ENCODE measurements at regions not wholly inside any gene's neighbourhood (a gene's known extent, or its start where the extent isn't known, plus 50 kb on each side); places are given as distances from the start of the nearest gene placed in this dataset.

DNA sequence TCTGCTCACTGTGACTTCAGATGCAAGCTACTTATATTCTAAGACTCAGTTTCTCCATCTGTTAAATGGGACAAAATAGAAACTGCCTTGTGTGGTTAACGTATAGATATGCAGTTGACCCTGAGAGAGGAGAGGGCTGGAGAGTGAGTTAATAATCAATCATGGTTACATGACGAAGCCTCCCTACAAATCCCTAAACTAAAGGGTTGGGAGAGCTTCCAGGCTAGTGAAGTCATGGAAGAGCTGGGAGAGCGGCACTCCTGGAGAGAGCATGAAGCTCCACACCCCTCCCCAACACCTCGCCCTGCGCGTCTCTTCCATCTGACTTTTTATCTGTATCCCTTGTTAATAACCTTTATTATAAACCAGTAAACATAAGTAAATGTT lies 138.5 kb upstream of the FAM9B start:
- Histone ChIP-seq H3K4me3 (no peak overlapping the region), H3K27me3 (no peaks in the 10 kb centered on the region), H3K4me1 (ENCODE audit: low read depth) (no peaks in the 10 kb centered on the region), H3K27ac (no peak overlapping the region), H3K36me3 (no peaks in the 10 kb centered on the region), H3K9me3 (ENCODE audit: low read depth) (no peaks in the 10 kb centered on the region)
- TF ChIP-seq, protein P1, sequence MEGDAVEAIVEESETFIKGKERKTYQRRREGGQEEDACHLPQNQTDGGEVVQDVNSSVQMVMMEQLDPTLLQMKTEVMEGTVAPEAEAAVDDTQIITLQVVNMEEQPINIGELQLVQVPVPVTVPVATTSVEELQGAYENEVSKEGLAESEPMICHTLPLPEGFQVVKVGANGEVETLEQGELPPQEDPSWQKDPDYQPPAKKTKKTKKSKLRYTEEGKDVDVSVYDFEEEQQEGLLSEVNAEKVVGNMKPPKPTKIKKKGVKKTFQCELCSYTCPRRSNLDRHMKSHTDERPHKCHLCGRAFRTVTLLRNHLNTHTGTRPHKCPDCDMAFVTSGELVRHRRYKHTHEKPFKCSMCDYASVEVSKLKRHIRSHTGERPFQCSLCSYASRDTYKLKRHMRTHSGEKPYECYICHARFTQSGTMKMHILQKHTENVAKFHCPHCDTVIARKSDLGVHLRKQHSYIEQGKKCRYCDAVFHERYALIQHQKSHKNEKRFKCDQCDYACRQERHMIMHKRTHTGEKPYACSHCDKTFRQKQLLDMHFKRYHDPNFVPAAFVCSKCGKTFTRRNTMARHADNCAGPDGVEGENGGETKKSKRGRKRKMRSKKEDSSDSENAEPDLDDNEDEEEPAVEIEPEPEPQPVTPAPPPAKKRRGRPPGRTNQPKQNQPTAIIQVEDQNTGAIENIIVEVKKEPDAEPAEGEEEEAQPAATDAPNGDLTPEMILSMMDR (IDR thresholded peaks at IDR 0.05; ENCODE audit: low read depth, low read length), result no peak
- no peak for DNase-seq (ENCODE audit: low read depth in 1 of 2, low spot score in 1 of 2)

DNA sequence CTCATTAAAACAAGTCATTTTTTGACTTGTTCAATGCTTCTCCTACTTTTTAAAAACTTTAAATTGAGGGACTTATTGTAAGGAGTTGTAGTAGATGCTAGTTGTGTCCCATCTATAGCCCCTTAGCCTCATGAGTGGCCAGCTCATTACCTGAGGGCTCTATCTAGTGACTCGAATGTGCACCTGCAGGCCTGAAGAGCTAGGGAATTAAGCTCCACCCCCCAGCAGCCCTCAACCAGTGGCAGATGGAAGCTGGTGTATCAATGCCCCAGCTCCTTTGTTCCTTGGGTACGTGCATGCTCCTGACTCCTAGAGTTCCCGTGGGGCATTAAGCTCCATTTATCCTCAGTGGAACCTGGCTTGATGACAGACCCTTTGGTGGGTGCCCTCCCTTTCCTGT lies 146.7 kb upstream of the FAM9B start:
- no peak overlapping the region for H3K27ac ChIP-seq
- DNase-seq (ENCODE audit: low read depth in 1 of 2, low spot score in 1 of 2), result no peak
- TF ChIP-seq, protein P1 (IDR thresholded peaks at IDR 0.05; ENCODE audit: low read depth, low read length), result no peak
- H3K4me3 ChIP-seq, result no peak overlapping the region
- no peaks in the 10 kb centered on the region for H3K36me3 ChIP-seq
- H3K27me3 ChIP-seq, result no peaks in the 10 kb centered on the region
- no peaks in the 10 kb centered on the region for H3K9me3 ChIP-seq (ENCODE audit: low read depth)
- H3K4me1 ChIP-seq (ENCODE audit: low read depth), result peaks cover 13% of the 10 kb centered on the region

DNA sequence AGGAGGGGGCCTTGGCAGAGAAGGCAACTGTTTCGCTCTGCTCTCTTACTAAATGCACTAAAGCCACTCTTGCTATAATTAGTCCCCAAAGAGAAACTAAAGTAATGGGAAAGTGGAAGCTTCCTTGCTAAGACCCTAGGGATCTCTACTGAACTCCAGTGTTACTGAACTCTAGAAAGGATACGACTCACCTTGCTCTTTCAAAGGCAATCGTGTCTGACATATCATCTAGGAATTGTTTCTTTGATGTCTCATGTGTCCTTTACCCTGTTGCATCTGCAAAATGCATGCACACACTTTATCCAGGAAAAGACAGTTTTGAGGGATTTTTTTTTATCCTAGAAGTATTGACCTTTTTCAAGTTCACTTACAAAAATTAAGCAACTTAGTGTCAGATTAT lies 148.1 kb upstream of the FAM9B start:
- Histone ChIP-seq H3K27ac (no peak overlapping the region), H3K27me3 (no peaks in the 10 kb centered on the region), H3K9me3 (ENCODE audit: low read depth) (no peaks in the 10 kb centered on the region), H3K36me3 (no peaks in the 10 kb centered on the region), H3K4me1 (ENCODE audit: low read depth) (peaks cover 13% of the 10 kb centered on the region), H3K4me3 (no peak overlapping the region)
- TF ChIP-seq, protein P1 (IDR thresholded peaks at IDR 0.05; ENCODE audit: low read depth, low read length), result no peak
- DNase-seq (ENCODE audit: low read depth in 1 of 2, low spot score in 1 of 2), result peak in 1 of 2 donors; percentile 35

DNA sequence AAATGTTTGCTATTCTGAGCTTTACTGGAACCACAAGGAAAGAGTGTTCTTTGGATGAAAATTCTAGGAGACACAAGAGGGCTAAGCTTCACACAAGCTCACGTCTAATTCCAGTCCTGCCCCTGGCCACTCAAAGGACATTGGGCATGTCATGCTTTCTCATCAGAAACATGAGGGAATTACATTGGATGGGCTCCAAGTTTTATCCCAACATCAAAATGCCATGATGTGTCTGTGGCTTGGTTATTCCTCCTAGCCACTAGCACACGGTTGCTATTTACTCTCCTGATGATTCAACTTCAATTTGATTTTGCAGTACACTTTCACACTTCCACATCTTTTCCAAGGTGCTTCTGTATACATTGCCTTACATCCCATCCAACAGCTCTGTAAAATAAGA lies 149.6 kb upstream of the FAM9B start:
- Histone ChIP-seq H3K27ac (no peak overlapping the region), H3K4me3 (no peak overlapping the region), H3K4me1 (ENCODE audit: low read depth) (peaks cover 24% of the 10 kb centered on the region), H3K36me3 (no peaks in the 10 kb centered on the region), H3K9me3 (ENCODE audit: low read depth) (no peaks in the 10 kb centered on the region), H3K27me3 (no peaks in the 10 kb centered on the region)
- DNase-seq (ENCODE audit: low read depth in 1 of 2, low spot score in 1 of 2), result no peak
- TF ChIP-seq, protein P1 (IDR thresholded peaks at IDR 0.05; ENCODE audit: low read depth, low read length), result no peak

DNA sequence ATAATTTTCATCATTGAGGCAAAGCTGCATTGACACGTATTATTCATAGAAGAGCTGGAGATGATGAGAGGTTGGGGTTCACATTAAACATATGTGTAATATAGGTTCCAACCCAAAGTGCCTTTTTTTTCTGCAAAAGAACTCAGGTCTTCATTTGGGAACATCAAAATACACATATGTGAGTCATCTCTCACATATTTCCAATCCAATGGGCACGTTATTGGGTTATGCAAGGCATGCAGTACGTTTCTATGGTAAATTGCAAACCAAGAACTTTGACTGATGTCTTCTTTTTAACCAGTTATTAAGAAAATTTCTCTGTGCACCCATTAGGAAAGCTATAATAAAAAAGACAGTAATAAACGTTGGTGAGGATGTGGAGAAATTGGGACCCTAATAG lies 150.3 kb upstream of the FAM9B start:
- H3K4me3 ChIP-seq, result no peak overlapping the region
- no peak for DNase-seq (ENCODE audit: low read depth in 1 of 2, low spot score in 1 of 2)

More for the DNA sequence above, 150.3 kb upstream of the FAM9B start:
- TF ChIP-seq, protein P1 (IDR thresholded peaks at IDR 0.05; ENCODE audit: low read depth, low read length), result no peak
- H3K9me3 ChIP-seq (ENCODE audit: low read depth), result no peaks in the 10 kb centered on the region
- H3K27ac ChIP-seq, result no peak overlapping the region
- H3K36me3 ChIP-seq, result no peaks in the 10 kb centered on the region
- H3K27me3 ChIP-seq, result no peaks in the 10 kb centered on the region
- peaks cover 24% of the 10 kb centered on the region for H3K4me1 ChIP-seq (ENCODE audit: low read depth)
